HEK293 (cell line): ENCODE measurements at regions not wholly inside any gene's neighbourhood (a gene's known extent, or its start where the extent isn't known, plus 50 kb on each side); places are given as distances from the start of the nearest gene placed in this dataset.

Experiments
- CTCF ChIA-PET: fragments of 350-600 bp; formaldehyde crosslinking; extraction: SDS; loops from one replicate; lab custom pipeline; 2021; ENCODE audit warnings: antibody characterized with exemption; lab: Yijun Ruan, JAX
- POLR2A ChIA-PET: fragments of 300-600 bp; formaldehyde crosslinking; extraction: SDS; loops from one replicate; lab custom pipeline; 2020; ENCODE audit warnings: antibody characterized with exemption, inconsistent platforms; lab: Yijun Ruan, JAX
- H3K27ac ChIP-seq: fragments of 200-500 bp; sonication (Bioruptor generic); 2 replicates; pipeline ENCODE4 v1.5.1; 2014; ENCODE audit warnings: low read depth, low read length, control low read depth, inconsistent platforms; ENCODE audit errors: extremely low read depth
- H3K36me3 ChIP-seq, 2 experiments: fragments of 200-500 bp in 1 of 2; sonication (Bioruptor generic) in 1 of 2; 1 replicate in 1 of 2; 2 replicates in 1 of 2; pipeline ENCODE4 v1.5.1; 2014 to 2017; ENCODE audit warnings: inconsistent platforms in 2 of 2, low read length in 2 of 2; ENCODE audit not compliant: control insufficient read depth in 2 of 2, insufficient read depth in 1 of 2
- H3K4me1 ChIP-seq: fragments of 200-500 bp; sonication (Bioruptor generic); 2 replicates; pipeline ENCODE4 v1.5.1; 2014; ENCODE audit warnings: mild to moderate bottlenecking, low read length, inconsistent platforms; ENCODE audit not compliant: control insufficient read depth, insufficient read depth
- H3K4me3 ChIP-seq: 2 replicates; pipeline ENCODE4 v1.5.1; 2011; ENCODE audit warnings: low read depth, mild to moderate bottlenecking, control low read depth, low read length, moderate library complexity
- H3K9me3 ChIP-seq: fragments of 200-500 bp; sonication (Bioruptor generic); 2 replicates; pipeline ENCODE4 v1.5.1; 2014; ENCODE audit warnings: low read depth, low read length, inconsistent platforms; ENCODE audit not compliant: control insufficient read depth, insufficient read depth
- BCL11B ChIP-seq: fragments of 450-650 bp; formaldehyde crosslinking; IDR thresholded peaks from 2 replicates; pipeline ENCODE4 v1.5.1; 2016; ENCODE audit warnings: low read depth, missing biosample characterization, missing genetic modification characterization
- FEZF1 ChIP-seq: fragments of 450-650 bp; formaldehyde crosslinking; IDR thresholded peaks from 2 replicates; pipeline ENCODE4 v1.5.1; 2016; ENCODE audit warnings: missing biosample characterization, missing genetic modification characterization
- GLI2 ChIP-seq: fragments of 450-650 bp; formaldehyde crosslinking; IDR thresholded peaks from 2 replicates; pipeline ENCODE4; 2017; ENCODE audit warnings: missing biosample characterization, missing genetic modification characterization, low read depth, borderline replicate concordance
- GLI4 ChIP-seq: fragments of 450-650 bp; formaldehyde crosslinking; IDR thresholded peaks from 2 replicates; pipeline ENCODE4 v1.5.1; 2016; ENCODE audit warnings: missing biosample characterization, missing genetic modification characterization
- KLF7 ChIP-seq: fragments of 450-650 bp; formaldehyde crosslinking; IDR thresholded peaks from 2 replicates; pipeline ENCODE4 v1.5.1; 2016; ENCODE audit warnings: missing biosample characterization, missing genetic modification characterization, borderline replicate concordance
- OSR2 ChIP-seq: fragments of 450-650 bp; formaldehyde crosslinking; IDR thresholded peaks from 2 replicates; pipeline ENCODE4 v1.5.1; 2016; ENCODE audit warnings: missing biosample characterization, missing genetic modification characterization
- SCRT1 ChIP-seq: fragments of 450-650 bp; formaldehyde crosslinking; IDR thresholded peaks from 2 replicates; pipeline ENCODE4 v1.5.1; 2016; ENCODE audit warnings: missing biosample characterization, missing genetic modification characterization, borderline replicate concordance
- SCRT2 ChIP-seq: fragments of 450-650 bp; formaldehyde crosslinking; IDR thresholded peaks from 2 replicates; pipeline ENCODE4 v1.5.1; 2016; ENCODE audit warnings: missing biosample characterization, missing genetic modification characterization
- YY2 ChIP-seq: fragments of 450-650 bp; formaldehyde crosslinking; IDR thresholded peaks from 2 replicates; pipeline ENCODE4 v1.5.1; 2016; ENCODE audit warnings: missing biosample characterization, missing genetic modification characterization
- ZNF155 ChIP-seq: fragments of 450-650 bp; formaldehyde crosslinking; IDR thresholded peaks from 2 replicates; pipeline ENCODE4 v1.5.1; 2016; ENCODE audit warnings: missing biosample characterization, missing genetic modification characterization
- ZNF157 ChIP-seq: fragments of 450-650 bp; formaldehyde crosslinking; IDR thresholded peaks from 2 replicates; pipeline ENCODE4 v1.5.1; 2016; ENCODE audit warnings: missing biosample characterization, missing genetic modification characterization
- ZNF202 ChIP-seq: fragments of 450-650 bp; formaldehyde crosslinking; IDR thresholded peaks from 2 replicates; pipeline ENCODE4 v1.5.1; 2016; ENCODE audit warnings: missing biosample characterization, missing genetic modification characterization, borderline replicate concordance
- ZNF23 ChIP-seq: fragments of 450-650 bp; formaldehyde crosslinking; IDR thresholded peaks from 2 replicates; pipeline ENCODE4 v1.5.1; 2016; ENCODE audit warnings: missing biosample characterization, missing genetic modification characterization, borderline replicate concordance
- ZNF26 ChIP-seq: fragments of 450-650 bp; formaldehyde crosslinking; IDR thresholded peaks from 2 replicates; pipeline ENCODE4 v1.5.1; 2016; ENCODE audit warnings: missing biosample characterization, missing genetic modification characterization
- ZNF324 ChIP-seq: fragments of 450-650 bp; formaldehyde crosslinking; IDR thresholded peaks from 2 replicates; pipeline ENCODE4 v1.5.1; 2016; ENCODE audit warnings: missing biosample characterization, missing genetic modification characterization
- ZNF416 ChIP-seq: fragments of 450-650 bp; formaldehyde crosslinking; IDR thresholded peaks from 2 replicates; pipeline ENCODE4 v1.5.1; 2016; ENCODE audit warnings: missing biosample characterization, missing genetic modification characterization
- ZNF513 ChIP-seq: fragments of 450-650 bp; IDR thresholded peaks from 2 replicates; pipeline ENCODE4 v1.5.1; 2018; ENCODE audit warnings: missing biosample characterization, missing genetic modification characterization
- ZNF529 ChIP-seq: fragments of 450-650 bp; formaldehyde crosslinking; IDR thresholded peaks from 2 replicates; pipeline ENCODE4 v1.5.1; 2017; ENCODE audit warnings: missing genetic modification characterization, missing biosample characterization; ENCODE audit not compliant: insufficient replicate concordance
- ZNF548 ChIP-seq: fragments of 450-650 bp; formaldehyde crosslinking; IDR thresholded peaks from 2 replicates; pipeline ENCODE4 v1.5.1; 2016; ENCODE audit warnings: missing biosample characterization, missing genetic modification characterization
- ZNF558 ChIP-seq: fragments of 450-650 bp; formaldehyde crosslinking; IDR thresholded peaks from 2 replicates; pipeline ENCODE4 v1.5.1; 2016; ENCODE audit warnings: missing biosample characterization, missing genetic modification characterization
- ZNF571 ChIP-seq: fragments of 450-650 bp; formaldehyde crosslinking; IDR thresholded peaks from 2 replicates; pipeline ENCODE4 v1.5.0; 2017; ENCODE audit warnings: missing biosample characterization, missing genetic modification characterization
- ZNF624 ChIP-seq: fragments of 450-650 bp; formaldehyde crosslinking; IDR thresholded peaks from 2 replicates; pipeline ENCODE4 v1.5.1; 2017; ENCODE audit warnings: missing biosample characterization, missing genetic modification characterization
- ZNF777 ChIP-seq: fragments of 450-650 bp; formaldehyde crosslinking; IDR thresholded peaks from 2 replicates; pipeline ENCODE4 v1.5.1; 2017; ENCODE audit warnings: missing biosample characterization, missing genetic modification characterization, borderline replicate concordance
- ZXDB ChIP-seq: fragments of 450-650 bp; formaldehyde crosslinking; IDR thresholded peaks from 2 replicates; pipeline ENCODE4 v1.5.1; 2016; ENCODE audit warnings: missing biosample characterization, missing genetic modification characterization

GRCh38 chr1:188220051-188220450 is 1391.3 kb downstream of the PLA2G4A start:
- no peaks in the 10 kb centered on the region for H3K4me1 ChIP-seq
- ChIA-PET CTCF (no interaction called here), POLR2A (no interaction called here)
- TF ChIP-seq FEZF1 (tag by site-specific recombination) (no peak), ZNF624 (tag by site-specific recombination) (no peak), SCRT1 (tag by site-specific recombination) (no peak), ZNF777 (tag by site-specific recombination) (no peak), ZNF23 (no peak)
- H3K36me3 ChIP-seq, result no peaks in the 10 kb centered on the region
- H3K9me3 ChIP-seq, result no peaks in the 10 kb centered on the region
- no peak overlapping the region for H3K27ac ChIP-seq
- no peak overlapping the region for H3K4me3 ChIP-seq

GRCh38 chr1:188224263-188224662 is 1395.5 kb downstream of the PLA2G4A start:
- CTCF ChIA-PET, result no interaction called here
- no peaks in the 10 kb centered on the region for H3K36me3 ChIP-seq
- POLR2A ChIA-PET, result no interaction called here

GRCh38 chr1:188225975-188226374 is 1397.2 kb downstream of the PLA2G4A start:
- ChIA-PET POLR2A (no interaction called here), CTCF (interaction anchor here (0.7 kb wide), 1 partner anchor 981 kb away, joined by 4 read pairs; no protein-coding TSS in a partner anchor)
- Histone ChIP-seq H3K36me3 (no peaks in the 10 kb centered on the region), H3K27ac (no peak overlapping the region), H3K4me3 (no peak overlapping the region), H3K9me3 (no peaks in the 10 kb centered on the region), H3K4me1 (no peaks in the 10 kb centered on the region)
- no peak for TF ChIP-seq ZNF157
- no peak for TF ChIP-seq ZNF155 (tag by site-specific recombination)
- no peak for TF ChIP-seq ZNF324 (tag by site-specific recombination)
- no peak for TF ChIP-seq GLI2 (tag by site-specific recombination)
- TF ChIP-seq ZNF202 (tag by site-specific recombination), result no peak
- TF ChIP-seq ZNF26, result no peak

More at GRCh38 chr1:188224263-188224662, 1395.5 kb downstream of the PLA2G4A start:
- Histone ChIP-seq H3K4me1 (no peaks in the 10 kb centered on the region), H3K9me3 (no peaks in the 10 kb centered on the region), H3K27ac (no peak overlapping the region), H3K4me3 (no peak overlapping the region)
- TF ChIP-seq GLI4 (tag by site-specific recombination) (no peak), ZNF548 (tag by site-specific recombination) (no peak), ZNF513 (tag by site-specific recombination) (no peak), ZNF571 (tag by site-specific recombination) (no peak), SCRT2 (tag by site-specific recombination) (no peak), KLF7 (no peak), ZNF416 (tag by site-specific recombination) (no peak), ZNF529 (tag by site-specific recombination) (no peak), OSR2 (tag by site-specific recombination) (no peak), ZNF558 (tag by site-specific recombination) (no peak), YY2 (tag by site-specific recombination) (no peak), BCL11B (no peak), ZXDB (tag by site-specific recombination) (no peak)
